BLaER1 (cell line): ENCODE measurements at regions not wholly inside any gene's neighbourhood (a gene's known extent, or its start where the extent isn't known, plus 50 kb on each side); places are given as distances from the start of the nearest gene placed in this dataset.

Experiments used
- H3K27ac ChIP-seq: shearing (Covaris generic); formaldehyde crosslinking; 2 replicates; pipeline ENCODE4 v1.8.1; 2022
- H3K27me3 ChIP-seq: shearing (Covaris generic); formaldehyde crosslinking; 2 replicates; pipeline ENCODE4 v1.8.1; 2022
- H3K36me3 ChIP-seq: shearing (Covaris generic); formaldehyde crosslinking; 2 replicates; pipeline ENCODE4 v1.8.1; 2022
- H3K4me1 ChIP-seq: shearing (Covaris generic); formaldehyde crosslinking; 2 replicates; pipeline ENCODE4 v1.8.1; 2022
- H3K4me2 ChIP-seq: shearing (Covaris generic); formaldehyde crosslinking; 2 replicates; pipeline ENCODE4 v1.8.1; 2022
- H3K4me3 ChIP-seq: shearing (Covaris generic); formaldehyde crosslinking; 2 replicates; pipeline ENCODE4 v1.8.1; 2022
- H3K9ac ChIP-seq: shearing (Covaris generic); formaldehyde crosslinking; 2 replicates; pipeline ENCODE4 v1.8.1; 2022
- H3K9me3 ChIP-seq: shearing (Covaris generic); formaldehyde crosslinking; 2 replicates; pipeline ENCODE4 v1.8.1; 2022
- H4K20me1 ChIP-seq: shearing (Covaris generic); formaldehyde crosslinking; 2 replicates; pipeline ENCODE4 v1.8.1; 2022
- Cebpa-rat ChIP-seq: shearing (Covaris generic); IDR thresholded peaks from 2 replicates; pipeline ENCODE4 v1.8.1; 2022

DNA sequence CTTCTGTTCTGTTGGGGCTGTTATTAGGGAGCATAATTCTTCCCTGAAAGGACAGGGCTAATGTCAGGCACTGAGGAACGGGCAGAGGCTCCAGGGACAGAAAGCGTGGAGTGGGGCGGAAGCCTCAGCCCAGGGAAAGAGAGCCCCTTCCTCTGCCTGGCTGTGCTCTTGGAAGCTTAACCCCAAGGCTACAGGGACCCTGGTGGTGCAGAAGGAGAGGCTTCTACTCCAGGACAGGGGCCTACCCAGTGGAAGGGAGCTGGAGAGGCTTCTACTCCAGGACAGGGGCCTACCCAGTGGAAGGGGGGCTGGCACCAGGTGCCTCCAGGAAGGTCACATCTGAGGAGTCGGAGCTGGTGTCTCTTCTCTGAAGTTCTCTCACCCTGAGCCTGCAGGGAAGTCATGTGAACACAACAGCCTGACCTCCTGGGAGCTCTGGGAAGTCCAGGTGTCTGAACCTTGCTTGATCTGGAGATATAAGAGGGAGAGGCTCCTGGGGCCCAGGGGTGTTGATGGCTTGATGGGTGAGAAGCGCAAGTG, 159.5 kb upstream of the SOX1 start:
- no peaks in the 10 kb centered on the region for H3K4me1 ChIP-seq
- H3K27me3 ChIP-seq: no peaks in the 10 kb centered on the region
- H3K36me3 ChIP-seq: no peaks in the 10 kb centered on the region
- no peak overlapping the region for H3K9ac ChIP-seq
- H3K4me2 ChIP-seq: no peak overlapping the region
- no peak overlapping the region for H3K4me3 ChIP-seq
- H3K9me3 ChIP-seq: no peaks in the 10 kb centered on the region
- no peak overlapping the region for H3K27ac ChIP-seq
- no peaks in the 10 kb centered on the region for H4K20me1 ChIP-seq
- TF ChIP-seq Cebpa-rat: no peak

DNA sequence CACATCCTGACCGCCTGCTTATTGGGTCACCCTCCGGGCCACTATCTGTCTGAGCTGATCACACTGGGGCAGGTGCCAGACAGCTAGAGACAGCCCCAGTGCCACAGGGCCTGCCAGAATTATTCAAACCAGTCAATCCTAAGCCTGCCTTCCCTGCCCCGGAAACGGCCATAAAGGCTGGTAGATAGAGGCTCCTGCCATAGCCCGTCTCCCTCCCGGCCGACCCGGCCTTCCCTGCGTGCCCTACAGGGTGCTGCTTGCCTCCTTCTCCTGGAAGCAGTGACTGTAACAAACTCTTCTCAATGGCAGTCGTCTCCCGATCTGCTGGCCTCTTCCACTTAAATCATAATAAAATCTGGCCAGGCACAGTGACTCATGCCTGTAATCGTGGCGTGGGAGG, 158.6 kb upstream of the SOX1 start:
- Histone ChIP-seq H3K4me1 (no peaks in the 10 kb centered on the region), H3K27me3 (no peaks in the 10 kb centered on the region), H3K9ac (no peak overlapping the region), H3K9me3 (no peaks in the 10 kb centered on the region), H3K36me3 (no peaks in the 10 kb centered on the region), H4K20me1 (no peaks in the 10 kb centered on the region), H3K27ac (no peak overlapping the region), H3K4me2 (no peak overlapping the region), H3K4me3 (no peak overlapping the region)
- TF ChIP-seq Cebpa-rat: no peak

- no peaks in the 10 kb centered on the region for H3K27me3 ChIP-seq
- H3K27ac ChIP-seq: no peak overlapping the region
- no peaks in the 10 kb centered on the region for H3K9me3 ChIP-seq
- no peak for TF ChIP-seq Cebpa-rat
- no peaks in the 10 kb centered on the region for H4K20me1 ChIP-seq
- H3K36me3 ChIP-seq: no peaks in the 10 kb centered on the region
- H3K9ac ChIP-seq: no peak overlapping the region
- H3K4me2 ChIP-seq: no peak overlapping the region
- no peak overlapping the region for H3K4me3 ChIP-seq
- H3K4me1 ChIP-seq: no peaks in the 10 kb centered on the region
Measured at GRCh38 chr13:111908981-111909380, 158.0 kb upstream of the SOX1 start.

DNA sequence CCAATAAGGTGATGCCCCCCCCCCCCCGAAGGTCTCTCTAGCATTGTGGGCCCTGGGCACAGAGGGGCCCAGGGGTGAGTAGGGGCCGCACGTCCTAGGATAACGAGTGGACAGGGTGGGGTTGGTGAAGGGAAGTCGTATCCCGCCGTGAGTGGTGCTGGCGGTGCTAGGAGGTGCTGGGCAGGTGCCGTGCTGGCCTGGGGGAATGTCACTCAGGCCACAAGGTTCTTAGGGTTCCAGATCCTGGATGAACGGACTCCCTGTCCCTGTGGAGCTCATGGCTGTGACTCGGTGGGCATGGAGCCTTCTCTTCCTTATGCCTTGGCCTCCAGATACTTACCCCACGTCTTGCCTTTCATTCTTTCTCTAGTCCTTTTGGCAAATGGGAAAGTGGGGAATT, 157.4 kb upstream of the SOX1 start:
- no peaks in the 10 kb centered on the region for H4K20me1 ChIP-seq
- H3K36me3 ChIP-seq: no peaks in the 10 kb centered on the region
- H3K27ac ChIP-seq: no peak overlapping the region
- no peak overlapping the region for H3K9ac ChIP-seq
- no peaks in the 10 kb centered on the region for H3K27me3 ChIP-seq
- no peak for TF ChIP-seq Cebpa-rat
- no peaks in the 10 kb centered on the region for H3K9me3 ChIP-seq
- H3K4me1 ChIP-seq: no peaks in the 10 kb centered on the region
- H3K4me3 ChIP-seq: no peak overlapping the region
- H3K4me2 ChIP-seq: no peak overlapping the region

GRCh38 chr13:111909971-111910671, 156.8 kb upstream of the SOX1 start:
- no peaks in the 10 kb centered on the region for H3K9me3 ChIP-seq
- no peaks in the 10 kb centered on the region for H4K20me1 ChIP-seq
- H3K27me3 ChIP-seq: no peaks in the 10 kb centered on the region
- H3K4me3 ChIP-seq: no peak overlapping the region
- H3K4me2 ChIP-seq: no peak overlapping the region
- H3K4me1 ChIP-seq: no peaks in the 10 kb centered on the region
- no peaks in the 10 kb centered on the region for H3K36me3 ChIP-seq
- no peak overlapping the region for H3K9ac ChIP-seq
- no peak overlapping the region for H3K27ac ChIP-seq
- TF ChIP-seq Cebpa-rat: no peak

GRCh38 chr13:111911121-111911720, 155.7 kb upstream of the SOX1 start:
- Histone ChIP-seq H3K4me1 (no peaks in the 10 kb centered on the region), H3K27me3 (no peaks in the 10 kb centered on the region), H3K4me2 (no peak overlapping the region), H4K20me1 (no peaks in the 10 kb centered on the region), H3K36me3 (no peaks in the 10 kb centered on the region), H3K9ac (no peak overlapping the region), H3K4me3 (no peak overlapping the region), H3K9me3 (no peaks in the 10 kb centered on the region), H3K27ac (no peak overlapping the region)
- no peak for TF ChIP-seq Cebpa-rat

DNA sequence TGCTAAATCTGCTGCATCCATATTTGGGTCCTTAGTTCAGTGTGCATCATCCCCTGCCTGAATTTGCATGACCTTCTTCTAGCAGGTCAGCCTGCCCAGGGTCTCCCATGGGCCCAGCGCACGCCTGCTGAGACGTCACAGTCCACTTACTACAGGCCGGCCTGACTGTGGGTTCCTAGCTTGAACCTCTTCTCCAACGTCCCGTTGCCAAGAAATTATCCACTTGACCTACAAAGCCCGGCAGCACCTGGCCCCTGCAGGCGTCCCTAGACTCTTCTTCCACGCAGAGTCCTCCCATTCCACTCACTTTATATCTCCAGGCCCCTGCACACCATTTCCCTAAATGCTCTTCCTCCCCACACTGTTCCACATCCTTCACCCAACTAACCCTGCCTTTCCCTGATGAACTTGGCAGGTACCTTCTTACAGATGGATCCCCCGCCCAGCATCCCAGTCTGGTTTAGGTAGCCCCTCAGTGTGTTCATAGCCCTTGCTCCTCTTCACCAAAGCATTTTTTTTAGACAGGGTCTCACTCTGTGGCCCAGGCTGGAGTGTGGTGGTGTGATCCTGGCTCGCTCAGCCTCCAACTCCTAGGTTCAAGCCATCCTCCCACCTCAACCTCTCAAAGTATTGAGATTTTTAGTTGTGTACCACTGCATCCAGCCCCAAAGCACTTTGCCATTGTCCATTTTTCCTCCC, 155.0 kb upstream of the SOX1 start:
- H3K9ac ChIP-seq: no peak overlapping the region
- H3K9me3 ChIP-seq: no peaks in the 10 kb centered on the region
- no peaks in the 10 kb centered on the region for H3K4me1 ChIP-seq
- H3K27me3 ChIP-seq: no peaks in the 10 kb centered on the region
- no peak overlapping the region for H3K4me3 ChIP-seq
- TF ChIP-seq Cebpa-rat: no peak
- H3K4me2 ChIP-seq: no peak overlapping the region
- no peaks in the 10 kb centered on the region for H3K36me3 ChIP-seq
- H4K20me1 ChIP-seq: no peaks in the 10 kb centered on the region
- no peak overlapping the region for H3K27ac ChIP-seq

DNA sequence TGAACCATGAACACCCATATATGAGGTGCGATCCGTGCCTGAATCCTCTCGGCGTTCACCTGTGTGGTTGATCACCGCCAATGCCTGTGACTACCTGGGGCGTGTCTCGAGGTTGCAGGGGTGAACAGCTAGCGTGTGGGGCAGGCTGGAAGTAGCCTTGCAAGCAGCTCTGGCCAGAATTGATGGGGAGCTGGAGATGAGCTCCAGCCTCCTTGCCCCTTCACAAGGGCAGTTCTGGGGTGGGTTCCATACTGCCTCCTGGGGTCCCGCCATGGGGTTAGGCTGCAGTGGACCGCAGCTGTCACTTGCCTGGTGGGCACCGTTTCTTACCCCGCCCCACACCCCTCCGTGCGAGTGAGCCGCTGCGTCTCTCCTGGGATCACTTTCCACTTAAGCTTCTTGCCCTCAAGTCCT, 154.5 kb upstream of the SOX1 start:
- H3K9ac ChIP-seq: no peak overlapping the region
- no peaks in the 10 kb centered on the region for H3K9me3 ChIP-seq
- no peak overlapping the region for H3K27ac ChIP-seq
- no peaks in the 10 kb centered on the region for H4K20me1 ChIP-seq
- H3K4me3 ChIP-seq: no peak overlapping the region
- no peak for TF ChIP-seq Cebpa-rat
- H3K36me3 ChIP-seq: no peaks in the 10 kb centered on the region
- H3K27me3 ChIP-seq: no peaks in the 10 kb centered on the region
- no peaks in the 10 kb centered on the region for H3K4me1 ChIP-seq
- no peak overlapping the region for H3K4me2 ChIP-seq

- Histone ChIP-seq H3K9ac (no peak overlapping the region), H3K27ac (no peak overlapping the region), H3K4me1 (no peaks in the 10 kb centered on the region), H3K4me2 (no peak overlapping the region), H4K20me1 (no peaks in the 10 kb centered on the region), H3K9me3 (no peaks in the 10 kb centered on the region), H3K27me3 (no peaks in the 10 kb centered on the region), H3K36me3 (no peaks in the 10 kb centered on the region), H3K4me3 (no peak overlapping the region)
- no peak for TF ChIP-seq Cebpa-rat
Measured at GRCh38 chr13:111912991-111913760, 153.8 kb upstream of the SOX1 start.
